IPS-15b (cell line): ENCODE measurements at regions not wholly inside any gene's neighbourhood (a gene's known extent, or its start where the extent isn't known, plus 50 kb on each side); places are given as distances from the start of the nearest gene placed in this dataset.
"Not testable (repeated sequence)": the region's sequence is repeated elsewhere in the genome, so short reads cannot be mapped to it uniquely, and the experiment has no call there.

Experiments
- H3K27me3 ChIP-seq: one replicate; pipeline ENCODE4 v1.6.1; 2013; ENCODE audit warnings: low read length; ENCODE audit not compliant: control insufficient read depth, insufficient read depth
- H3K36me3 ChIP-seq: one replicate; pipeline ENCODE4 v1.6.1; 2013; ENCODE audit warnings: low read length; ENCODE audit not compliant: control insufficient read depth, insufficient read depth
- H3K4me1 ChIP-seq: one replicate; pipeline ENCODE4 v1.6.1; 2013; ENCODE audit warnings: mild to moderate bottlenecking, low read length; ENCODE audit not compliant: control insufficient read depth, insufficient read depth
- H3K4me3 ChIP-seq: one replicate; pipeline ENCODE4 v1.5.1; 2013; ENCODE audit warnings: low read depth, low read length
- H3K9ac ChIP-seq: one replicate; pipeline ENCODE4 v1.6.1; 2013; ENCODE audit warnings: low read depth, mild to moderate bottlenecking, low read length
- H3K9me3 ChIP-seq: one replicate; pipeline ENCODE4 v1.6.1; 2013; ENCODE audit warnings: mild to moderate bottlenecking, low read length; ENCODE audit not compliant: control insufficient read depth, insufficient read depth

DNA sequence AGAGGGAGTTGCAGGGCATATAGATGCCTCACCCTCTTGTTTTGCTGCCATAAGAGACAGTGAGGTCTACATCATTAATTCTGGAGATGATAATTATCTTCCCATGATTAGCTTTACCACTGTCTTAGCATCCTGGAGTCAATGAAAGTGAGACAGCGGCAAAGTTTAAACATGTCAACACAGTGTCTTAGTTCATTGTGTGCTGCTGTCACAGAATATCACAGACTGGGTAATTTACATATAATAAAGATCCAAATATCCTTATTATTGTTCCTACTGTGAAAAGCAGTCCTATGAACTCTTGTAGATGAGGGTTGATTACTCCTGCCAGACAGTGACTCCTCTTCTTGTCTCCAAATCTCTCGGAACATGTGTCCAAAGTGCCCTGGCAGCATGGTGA, 658.6 kb upstream of the ADGRB3 start:
- Histone ChIP-seq H3K9ac (no peak overlapping the region), H3K9me3 (no peaks in the 10 kb centered on the region), H3K27me3 (no peaks in the 10 kb centered on the region), H3K36me3 (no peaks in the 10 kb centered on the region), H3K4me1 (peaks cover 9% of the 10 kb centered on the region), H3K4me3 (no peak overlapping the region)

DNA sequence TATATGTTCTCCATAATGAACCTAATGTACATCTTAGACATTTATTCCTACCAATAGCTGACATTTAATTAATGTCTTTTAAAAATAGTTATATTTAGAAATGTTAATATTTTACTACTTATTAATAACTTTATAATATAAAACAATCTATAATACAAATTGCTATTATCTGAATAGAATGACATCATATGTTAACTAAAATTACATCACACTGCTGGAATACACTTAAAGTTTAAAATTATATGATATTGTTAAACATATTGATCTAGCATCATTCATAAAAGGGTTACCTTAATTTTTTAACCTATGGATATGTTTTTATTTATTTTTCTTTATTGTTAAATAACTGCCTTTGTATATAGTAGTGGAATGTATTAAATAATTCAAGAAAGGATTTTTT, 660.2 kb upstream of the ADGRB3 start:
- no peak overlapping the region for H3K9ac ChIP-seq
- H3K27me3 ChIP-seq = no peaks in the 10 kb centered on the region
- no peaks in the 10 kb centered on the region for H3K4me1 ChIP-seq
- no peaks in the 10 kb centered on the region for H3K36me3 ChIP-seq
- H3K9me3 ChIP-seq = no peaks in the 10 kb centered on the region
- no peak overlapping the region for H3K4me3 ChIP-seq

DNA sequence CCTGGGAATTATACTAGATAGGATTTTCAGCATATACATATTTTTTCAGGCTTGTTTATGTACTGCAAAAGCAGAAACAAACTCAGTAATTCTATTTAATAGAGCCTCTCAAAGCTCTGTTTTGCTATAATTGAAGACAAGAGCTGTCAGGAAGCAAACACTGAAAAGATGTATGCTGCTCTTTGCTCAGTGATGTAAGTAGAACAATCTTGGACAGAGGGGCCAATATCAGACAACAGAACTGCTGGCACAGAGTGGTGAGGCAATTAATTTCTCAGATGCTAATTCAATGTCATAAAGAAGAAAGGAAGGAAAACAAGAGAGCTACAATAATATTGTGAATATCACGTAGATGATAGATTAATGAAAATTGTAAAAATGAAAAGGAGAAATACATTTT, 663.3 kb upstream of the ADGRB3 start:
- Histone ChIP-seq H3K36me3 (no peaks in the 10 kb centered on the region), H3K4me1 (no peaks in the 10 kb centered on the region), H3K9me3 (no peaks in the 10 kb centered on the region), H3K9ac (no peak overlapping the region), H3K4me3 (no peak overlapping the region), H3K27me3 (no peaks in the 10 kb centered on the region)

DNA sequence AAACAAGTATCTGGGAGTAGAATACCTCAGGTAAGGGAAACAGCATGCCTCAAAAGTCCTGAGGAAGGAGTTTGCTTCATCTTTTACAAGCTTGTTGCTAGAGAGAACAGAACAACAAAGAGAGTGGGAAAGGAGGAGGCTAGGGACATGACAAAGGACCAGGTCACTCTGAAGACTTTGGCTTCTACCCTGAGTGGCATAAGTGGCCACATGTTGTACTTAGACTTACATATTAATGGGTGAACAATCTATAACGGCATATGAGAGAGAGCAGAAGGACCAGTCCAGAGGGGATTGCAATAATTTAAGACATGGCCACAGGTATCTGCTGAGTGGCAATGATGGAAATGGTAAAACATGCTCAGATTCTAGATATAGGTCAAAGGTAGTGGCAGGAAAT, 668.3 kb upstream of the ADGRB3 start:
- no peaks in the 10 kb centered on the region for H3K9me3 ChIP-seq
- H3K4me1 ChIP-seq = no peaks in the 10 kb centered on the region
- H3K4me3 ChIP-seq = no peak overlapping the region
- H3K27me3 ChIP-seq = no peaks in the 10 kb centered on the region
- no peaks in the 10 kb centered on the region for H3K36me3 ChIP-seq
- no peak overlapping the region for H3K9ac ChIP-seq

DNA sequence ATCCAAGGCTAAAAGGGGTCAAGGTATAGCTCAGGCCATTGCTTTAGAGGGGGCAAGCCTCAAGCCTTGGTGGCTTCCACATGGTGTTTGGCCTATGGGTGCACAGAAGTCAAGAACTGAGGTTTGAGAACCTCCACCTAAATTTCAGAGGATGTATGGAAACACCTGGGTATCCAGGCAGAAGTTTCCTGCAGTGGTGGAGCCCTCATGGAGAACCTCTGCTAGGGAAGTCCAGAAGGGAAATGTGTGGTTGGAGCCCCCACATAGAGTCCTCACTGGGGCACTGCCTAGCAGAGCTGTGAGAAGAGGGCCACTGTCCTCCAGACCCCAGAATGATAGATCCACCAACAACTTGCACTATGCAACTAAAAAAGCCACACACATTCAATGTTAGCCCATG, 678.7 kb upstream of the ADGRB3 start:
- Histone ChIP-seq H3K9me3 (peaks cover 8% of the 10 kb centered on the region), H3K4me3 (no peak overlapping the region), H3K36me3 (no peaks in the 10 kb centered on the region), H3K27me3 (no peaks in the 10 kb centered on the region), H3K9ac (no peak overlapping the region), H3K4me1 (no peaks in the 10 kb centered on the region)

DNA sequence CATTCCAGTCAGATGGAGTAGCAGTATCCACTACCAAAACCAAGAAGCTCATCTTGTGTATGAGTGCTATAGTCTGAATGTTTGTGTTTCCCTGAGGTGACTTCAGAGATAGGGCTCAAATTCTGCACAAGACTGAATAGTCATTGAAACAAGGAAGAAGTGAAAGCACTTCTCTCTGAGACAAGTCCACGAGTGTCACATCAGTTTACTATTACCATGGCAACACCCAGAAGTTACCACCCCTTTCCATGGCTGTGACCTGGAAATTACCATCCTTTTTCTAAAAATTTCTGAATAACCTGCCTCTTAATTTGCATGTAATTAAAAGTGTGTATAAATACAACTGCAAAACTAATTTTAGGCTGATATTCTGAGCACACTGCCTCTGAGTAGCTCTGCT, 682.1 kb upstream of the ADGRB3 start:
- H3K9me3 ChIP-seq = peaks cover 8% of the 10 kb centered on the region
- H3K27me3 ChIP-seq = no peaks in the 10 kb centered on the region
- no peaks in the 10 kb centered on the region for H3K4me1 ChIP-seq
- no peak overlapping the region for H3K9ac ChIP-seq
- no peaks in the 10 kb centered on the region for H3K36me3 ChIP-seq
- no peak overlapping the region for H3K4me3 ChIP-seq

DNA sequence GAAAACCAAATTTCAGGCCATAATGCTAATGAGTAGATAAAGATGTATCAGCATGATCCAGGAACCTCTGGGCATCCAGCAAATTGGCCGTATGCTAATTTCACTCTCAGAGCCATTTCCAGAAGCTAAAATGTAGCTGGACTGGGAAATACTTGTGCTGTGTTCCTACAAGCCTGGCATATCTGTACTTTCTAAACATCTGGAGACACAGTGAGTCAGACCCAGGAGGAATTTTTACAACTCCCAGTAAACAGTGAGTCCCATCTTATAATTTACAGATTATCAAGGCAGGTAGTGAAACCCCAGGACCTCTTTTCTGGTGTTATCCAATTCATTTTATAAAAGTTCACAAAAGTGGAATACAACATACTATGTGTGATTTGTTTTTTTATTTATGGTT, 683.0 kb upstream of the ADGRB3 start:
- no peak overlapping the region for H3K4me3 ChIP-seq
- no peaks in the 10 kb centered on the region for H3K4me1 ChIP-seq
- H3K9me3 ChIP-seq = peaks cover 6% of the 10 kb centered on the region
- no peaks in the 10 kb centered on the region for H3K36me3 ChIP-seq
- H3K9ac ChIP-seq = no peak overlapping the region
- no peaks in the 10 kb centered on the region for H3K27me3 ChIP-seq

DNA sequence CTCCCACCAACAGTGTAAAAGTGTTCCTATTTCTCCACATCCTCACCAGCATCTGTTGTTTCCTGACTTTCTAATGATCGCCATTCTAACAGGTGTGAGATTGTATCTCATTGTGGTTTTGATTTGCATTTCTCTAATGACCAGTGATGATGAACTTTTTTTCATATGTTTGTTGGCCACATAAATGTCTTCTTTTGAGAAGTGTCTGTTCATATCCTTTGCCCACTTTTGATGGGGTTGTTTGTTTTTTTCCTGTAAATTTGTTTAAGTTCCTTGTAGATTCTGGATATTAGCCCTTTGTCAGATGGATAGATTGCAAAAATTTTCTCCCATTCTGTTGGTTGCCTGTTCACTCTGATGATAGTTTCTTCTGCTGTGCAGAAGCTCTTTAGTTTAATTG, 687.3 kb upstream of the ADGRB3 start:
- not testable (repeated sequence) for H3K27me3 ChIP-seq, H3K4me3 ChIP-seq, H3K9me3 ChIP-seq, H3K36me3 ChIP-seq, H3K4me1 ChIP-seq, H3K9ac ChIP-seq

DNA sequence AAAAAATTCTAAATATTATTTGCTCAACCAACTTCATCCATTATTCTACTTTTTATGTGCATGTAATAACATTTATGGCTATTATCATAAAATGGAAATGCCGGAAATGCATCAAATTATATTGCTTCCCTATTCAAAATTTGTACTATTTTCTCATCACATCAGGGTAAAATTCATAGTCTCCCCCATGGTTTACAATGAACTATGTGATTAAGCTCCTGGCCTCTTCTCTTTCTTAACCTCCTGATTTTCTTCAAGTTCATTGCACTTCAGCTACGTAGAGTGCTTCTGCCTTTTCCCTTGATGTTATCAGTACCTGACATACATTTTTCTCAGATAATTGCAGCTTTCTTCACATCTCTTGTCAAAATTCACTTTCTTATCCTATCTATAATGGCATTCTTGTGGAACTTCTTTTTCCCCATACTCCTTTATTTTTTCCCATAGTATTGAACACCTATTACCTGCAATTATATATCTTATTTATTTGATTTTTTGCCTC, 699.1 kb upstream of the ADGRB3 start:
- no peaks in the 10 kb centered on the region for H3K9me3 ChIP-seq
- H3K4me3 ChIP-seq = no peak overlapping the region
- no peaks in the 10 kb centered on the region for H3K36me3 ChIP-seq
- H3K9ac ChIP-seq = no peak overlapping the region
- no peaks in the 10 kb centered on the region for H3K4me1 ChIP-seq
- H3K27me3 ChIP-seq = no peaks in the 10 kb centered on the region

DNA sequence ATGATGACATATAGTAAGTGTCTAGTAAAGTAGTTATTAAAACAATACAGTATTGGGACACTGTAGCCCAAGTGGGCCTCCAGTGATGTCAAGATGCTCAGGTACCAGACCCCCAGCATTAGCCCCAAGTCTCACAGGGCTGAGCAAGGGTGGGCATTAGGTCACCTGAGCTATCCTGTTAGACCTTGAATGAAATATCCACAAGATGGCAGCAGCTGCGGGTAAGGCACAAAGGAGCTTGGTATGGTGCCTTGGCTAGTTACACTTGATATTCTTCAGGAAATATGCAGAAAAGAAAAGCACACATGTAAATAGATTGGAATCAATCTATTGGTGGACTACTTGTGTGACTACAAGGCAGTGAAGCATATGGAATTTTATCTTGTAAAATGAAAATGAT, 701.8 kb upstream of the ADGRB3 start:
- H3K4me3 ChIP-seq = no peak overlapping the region
- no peaks in the 10 kb centered on the region for H3K9me3 ChIP-seq
- no peak overlapping the region for H3K9ac ChIP-seq
- no peaks in the 10 kb centered on the region for H3K27me3 ChIP-seq
- no peaks in the 10 kb centered on the region for H3K36me3 ChIP-seq
- H3K4me1 ChIP-seq = no peaks in the 10 kb centered on the region

DNA sequence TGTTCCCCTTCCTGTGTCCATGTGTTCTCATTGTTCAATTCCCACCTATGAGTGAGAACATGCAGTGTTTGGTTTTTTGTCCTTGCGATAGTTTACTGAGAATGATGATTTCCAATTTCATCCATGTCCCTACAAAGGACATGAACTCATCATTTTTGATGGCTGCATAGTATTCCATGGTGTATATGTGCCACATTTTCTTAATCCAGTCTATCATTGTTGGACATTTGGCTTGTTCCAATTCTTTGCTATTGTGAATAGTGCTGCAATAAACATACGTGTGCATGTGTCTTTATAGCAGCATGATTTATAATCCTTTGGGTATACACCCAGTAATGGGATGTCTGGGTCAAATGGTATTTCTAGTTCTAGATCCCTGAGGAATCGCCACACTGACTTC, 712.5 kb upstream of the ADGRB3 start:
- not testable (repeated sequence) for H3K36me3 ChIP-seq, H3K9me3 ChIP-seq, H3K27me3 ChIP-seq, H3K4me1 ChIP-seq, H3K9ac ChIP-seq, H3K4me3 ChIP-seq

DNA sequence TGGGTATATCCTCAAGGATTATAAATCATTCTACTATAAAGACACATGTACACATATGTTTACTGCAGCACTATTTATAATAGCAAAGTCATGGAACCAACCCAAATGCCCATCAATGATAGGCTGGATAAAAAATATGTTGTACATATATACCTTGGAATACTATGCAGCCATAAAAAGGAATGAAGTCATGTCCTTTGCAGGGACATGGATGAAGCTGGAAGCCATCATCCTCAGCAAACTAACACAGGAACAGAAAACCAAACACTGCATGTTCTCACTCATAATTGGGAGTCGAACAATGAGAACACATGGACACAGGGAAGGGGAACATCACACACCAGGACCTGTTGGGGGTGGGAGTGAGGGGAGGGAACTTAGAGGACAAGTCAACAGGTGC, 715.0 kb upstream of the ADGRB3 start:
- H3K36me3 ChIP-seq, H3K27me3 ChIP-seq, H3K9me3 ChIP-seq, H3K4me3 ChIP-seq, H3K9ac ChIP-seq, H3K4me1 ChIP-seq: not testable (repeated sequence)

DNA sequence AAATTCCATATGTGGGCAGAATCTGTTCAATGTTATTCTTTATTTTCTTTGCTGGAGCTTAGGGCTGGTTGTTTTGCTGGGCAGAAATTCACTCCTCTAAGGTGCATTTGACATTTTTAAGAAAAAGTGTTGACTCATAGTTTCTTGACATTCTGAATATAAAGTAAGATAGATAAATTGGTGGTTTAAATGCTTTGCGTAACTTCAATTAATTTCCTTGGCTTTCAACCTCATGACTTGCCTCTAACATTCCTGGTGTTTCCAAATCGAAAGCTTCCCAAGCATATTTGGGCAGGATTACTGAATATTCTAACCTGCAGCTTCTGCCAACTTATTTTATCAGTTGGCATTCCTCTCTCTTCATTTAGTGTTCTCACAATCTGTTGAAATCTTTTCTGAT, 718.7 kb upstream of the ADGRB3 start:
- H3K4me1 ChIP-seq = no peaks in the 10 kb centered on the region
- no peak overlapping the region for H3K4me3 ChIP-seq
- no peaks in the 10 kb centered on the region for H3K36me3 ChIP-seq
- no peaks in the 10 kb centered on the region for H3K27me3 ChIP-seq
- H3K9ac ChIP-seq = no peak overlapping the region
- H3K9me3 ChIP-seq = no peaks in the 10 kb centered on the region
